ENCODE measurements at regions not wholly inside any gene's neighbourhood (a gene's known extent, or its start where the extent isn't known, plus 50 kb on each side); places are given as distances from the start of the nearest gene placed in this dataset.

DNA sequence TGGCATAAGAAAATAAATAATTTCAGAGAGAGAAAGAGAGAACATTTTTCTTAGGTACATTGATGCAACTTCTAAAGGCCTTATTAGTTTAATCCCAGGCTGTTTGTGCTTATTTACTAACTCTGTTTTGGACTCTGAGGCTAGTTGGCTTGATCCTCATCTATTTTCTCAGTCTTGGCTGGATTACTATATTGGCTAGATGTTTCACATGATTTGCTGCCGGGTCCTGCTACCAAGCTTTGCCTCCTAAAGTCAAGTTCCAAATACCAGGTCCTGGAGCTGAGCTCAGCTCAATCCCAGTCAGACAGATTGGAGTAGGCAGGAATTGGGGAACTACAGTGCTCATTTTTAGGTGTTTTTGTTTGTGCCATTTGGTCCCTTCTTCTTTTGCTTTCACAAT is 340.8 kb downstream of the BCAT1 start:
- TF ChIP-seq SMC3 (conservative IDR thresholded peaks at IDR 0.05; ENCODE audit: poor library complexity) (no peak), EZH2 (IDR thresholded peaks at IDR 0.05; ENCODE audit: borderline replicate concordance, insufficient read depth, low read length, poor library complexity, severe bottlenecking) (no peak), POLR2AphosphoS5 (IDR thresholded peaks at IDR 0.05) (no peak), TAF1 (IDR thresholded peaks at IDR 0.05; ENCODE audit: low read depth) (no peak), RAD21 (conservative IDR thresholded peaks at IDR 0.05) (no peak), EP300 (conservative IDR thresholded peaks at IDR 0.05; ENCODE audit: poor library complexity, severe bottlenecking) (no peak), MXI1 (conservative IDR thresholded peaks at IDR 0.05; ENCODE audit: poor library complexity, severe bottlenecking) (no peak)
- TF ChIP-seq, protein P1, sequence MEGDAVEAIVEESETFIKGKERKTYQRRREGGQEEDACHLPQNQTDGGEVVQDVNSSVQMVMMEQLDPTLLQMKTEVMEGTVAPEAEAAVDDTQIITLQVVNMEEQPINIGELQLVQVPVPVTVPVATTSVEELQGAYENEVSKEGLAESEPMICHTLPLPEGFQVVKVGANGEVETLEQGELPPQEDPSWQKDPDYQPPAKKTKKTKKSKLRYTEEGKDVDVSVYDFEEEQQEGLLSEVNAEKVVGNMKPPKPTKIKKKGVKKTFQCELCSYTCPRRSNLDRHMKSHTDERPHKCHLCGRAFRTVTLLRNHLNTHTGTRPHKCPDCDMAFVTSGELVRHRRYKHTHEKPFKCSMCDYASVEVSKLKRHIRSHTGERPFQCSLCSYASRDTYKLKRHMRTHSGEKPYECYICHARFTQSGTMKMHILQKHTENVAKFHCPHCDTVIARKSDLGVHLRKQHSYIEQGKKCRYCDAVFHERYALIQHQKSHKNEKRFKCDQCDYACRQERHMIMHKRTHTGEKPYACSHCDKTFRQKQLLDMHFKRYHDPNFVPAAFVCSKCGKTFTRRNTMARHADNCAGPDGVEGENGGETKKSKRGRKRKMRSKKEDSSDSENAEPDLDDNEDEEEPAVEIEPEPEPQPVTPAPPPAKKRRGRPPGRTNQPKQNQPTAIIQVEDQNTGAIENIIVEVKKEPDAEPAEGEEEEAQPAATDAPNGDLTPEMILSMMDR (IDR thresholded peaks at IDR 0.05; ENCODE audit: poor library complexity, severe bottlenecking): no peak

DNA sequence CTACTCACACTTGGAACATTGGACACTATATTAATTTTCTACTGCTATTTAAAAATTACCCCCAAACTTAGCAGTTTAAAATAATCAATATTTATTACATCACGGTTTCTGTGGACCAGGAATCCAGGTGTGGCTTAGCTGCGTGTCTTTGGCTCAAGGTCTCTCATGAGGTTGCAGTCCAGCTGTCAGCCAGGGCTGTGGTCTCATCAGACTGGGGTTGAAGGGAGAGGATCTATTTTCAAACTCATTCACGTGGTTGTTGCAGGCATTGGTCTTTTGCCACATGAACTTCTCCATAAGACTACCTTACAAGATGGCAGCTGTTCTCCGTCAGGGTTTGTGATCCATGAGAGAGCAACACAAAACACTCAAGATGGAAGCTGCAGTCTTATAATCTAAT is 343.0 kb downstream of the BCAT1 start:
- H3K9me3 ChIP-seq (ENCODE audit: low read length): no peaks in the 10 kb centered on the region
- no peak overlapping the region for H3K4me2 ChIP-seq (ENCODE audit: low read length)
- no peaks in the 10 kb centered on the region for H3F3A ChIP-seq (ENCODE audit: insufficient read depth, low read length, poor library complexity, severe bottlenecking)
- H3K27ac ChIP-seq (ENCODE audit: low read length): no peak overlapping the region
- no peaks in the 10 kb centered on the region for H4K20me1 ChIP-seq (ENCODE audit: insufficient read depth)
- H3K9ac ChIP-seq (ENCODE audit: low read length): no peak overlapping the region
- no peaks in the 10 kb centered on the region for H3K27me3 ChIP-seq (ENCODE audit: insufficient read depth, low read depth, low read length)
- TF ChIP-seq SMC3 (conservative IDR thresholded peaks at IDR 0.05; ENCODE audit: poor library complexity) (no peak), TAF1 (IDR thresholded peaks at IDR 0.05; ENCODE audit: low read depth) (no peak), RAD21 (conservative IDR thresholded peaks at IDR 0.05) (no peak), EP300 (conservative IDR thresholded peaks at IDR 0.05; ENCODE audit: poor library complexity, severe bottlenecking) (no peak), MXI1 (conservative IDR thresholded peaks at IDR 0.05; ENCODE audit: poor library complexity, severe bottlenecking) (no peak), EZH2 (IDR thresholded peaks at IDR 0.05; ENCODE audit: borderline replicate concordance, insufficient read depth, low read length, poor library complexity, severe bottlenecking) (no peak), POLR2AphosphoS5 (IDR thresholded peaks at IDR 0.05) (no peak)
- TF ChIP-seq, protein P2, sequence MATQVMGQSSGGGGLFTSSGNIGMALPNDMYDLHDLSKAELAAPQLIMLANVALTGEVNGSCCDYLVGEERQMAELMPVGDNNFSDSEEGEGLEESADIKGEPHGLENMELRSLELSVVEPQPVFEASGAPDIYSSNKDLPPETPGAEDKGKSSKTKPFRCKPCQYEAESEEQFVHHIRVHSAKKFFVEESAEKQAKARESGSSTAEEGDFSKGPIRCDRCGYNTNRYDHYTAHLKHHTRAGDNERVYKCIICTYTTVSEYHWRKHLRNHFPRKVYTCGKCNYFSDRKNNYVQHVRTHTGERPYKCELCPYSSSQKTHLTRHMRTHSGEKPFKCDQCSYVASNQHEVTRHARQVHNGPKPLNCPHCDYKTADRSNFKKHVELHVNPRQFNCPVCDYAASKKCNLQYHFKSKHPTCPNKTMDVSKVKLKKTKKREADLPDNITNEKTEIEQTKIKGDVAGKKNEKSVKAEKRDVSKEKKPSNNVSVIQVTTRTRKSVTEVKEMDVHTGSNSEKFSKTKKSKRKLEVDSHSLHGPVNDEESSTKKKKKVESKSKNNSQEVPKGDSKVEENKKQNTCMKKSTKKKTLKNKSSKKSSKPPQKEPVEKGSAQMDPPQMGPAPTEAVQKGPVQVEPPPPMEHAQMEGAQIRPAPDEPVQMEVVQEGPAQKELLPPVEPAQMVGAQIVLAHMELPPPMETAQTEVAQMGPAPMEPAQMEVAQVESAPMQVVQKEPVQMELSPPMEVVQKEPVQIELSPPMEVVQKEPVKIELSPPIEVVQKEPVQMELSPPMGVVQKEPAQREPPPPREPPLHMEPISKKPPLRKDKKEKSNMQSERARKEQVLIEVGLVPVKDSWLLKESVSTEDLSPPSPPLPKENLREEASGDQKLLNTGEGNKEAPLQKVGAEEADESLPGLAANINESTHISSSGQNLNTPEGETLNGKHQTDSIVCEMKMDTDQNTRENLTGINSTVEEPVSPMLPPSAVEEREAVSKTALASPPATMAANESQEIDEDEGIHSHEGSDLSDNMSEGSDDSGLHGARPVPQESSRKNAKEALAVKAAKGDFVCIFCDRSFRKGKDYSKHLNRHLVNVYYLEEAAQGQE (IDR thresholded peaks at IDR 0.05; ENCODE audit: borderline replicate concordance): no peak
- TF ChIP-seq, protein P1 (IDR thresholded peaks at IDR 0.05; ENCODE audit: poor library complexity, severe bottlenecking): no peak
- no peaks in the 10 kb centered on the region for H3K36me3 ChIP-seq (ENCODE audit: insufficient read depth, low read length)
- no peak overlapping the region for H2AFZ ChIP-seq (ENCODE audit: low read depth, low read length)
- H3K79me2 ChIP-seq (replicated peaks; ENCODE audit: insufficient read depth, low read length): no peaks in the 10 kb centered on the region
- H3K4me3 ChIP-seq (ENCODE audit: low read length): no peak overlapping the region
- H3K9me2 ChIP-seq (ENCODE audit: insufficient read depth, low read length): no peaks in the 10 kb centered on the region

More for the DNA sequence above, 340.8 kb downstream of the BCAT1 start:
- Histone ChIP-seq H3K27me3 (ENCODE audit: insufficient read depth, low read depth, low read length) (no peaks in the 10 kb centered on the region), H2AFZ (ENCODE audit: low read depth, low read length) (no peak overlapping the region), H4K20me1 (ENCODE audit: insufficient read depth) (no peaks in the 10 kb centered on the region), H3K9ac (ENCODE audit: low read length) (no peak overlapping the region), H3K79me2 (replicated peaks; ENCODE audit: insufficient read depth, low read length) (no peaks in the 10 kb centered on the region), H3K27ac (ENCODE audit: low read length) (no peak overlapping the region), H3F3A (ENCODE audit: insufficient read depth, low read length, poor library complexity, severe bottlenecking) (no peaks in the 10 kb centered on the region), H3K9me2 (ENCODE audit: insufficient read depth, low read length) (no peaks in the 10 kb centered on the region), H3K9me3 (ENCODE audit: low read length) (no peaks in the 10 kb centered on the region), H3K4me2 (ENCODE audit: low read length) (no peak overlapping the region), H3K36me3 (ENCODE audit: insufficient read depth, low read length) (no peaks in the 10 kb centered on the region), H3K4me3 (ENCODE audit: low read length) (no peak overlapping the region)
